ENCODE measurements at regions not wholly inside any gene's neighbourhood (a gene's known extent, or its start where the extent isn't known, plus 50 kb on each side); places are given as distances from the start of the nearest gene placed in this dataset.

- H3K36me3 ChIP-seq (ENCODE audit: insufficient read depth, low read length), result no peaks in the 10 kb centered on the region
- no peaks in the 10 kb centered on the region for H3K4me1 ChIP-seq (ENCODE audit: insufficient read depth, low read length)
- H3K27me3 ChIP-seq (ENCODE audit: control insufficient read depth in 1 of 2, insufficient read depth in 2 of 2, low read length in 2 of 2), result no peaks in the 10 kb centered on the region
- no peak overlapping the region for H3K9ac ChIP-seq (ENCODE audit: low read length)
- no peak overlapping the region for H3K4me3 ChIP-seq (ENCODE audit: low read depth in 1 of 2, low read length in 2 of 2)
- H3K9me3 ChIP-seq (ENCODE audit: low read length), result no peaks in the 10 kb centered on the region
- H3K27ac ChIP-seq (ENCODE audit: low read depth, low read length), result no peak overlapping the region
Measured at GRCh38 chr5:18828351-18828750, 1159.6 kb downstream of the CDH18 start.

DNA sequence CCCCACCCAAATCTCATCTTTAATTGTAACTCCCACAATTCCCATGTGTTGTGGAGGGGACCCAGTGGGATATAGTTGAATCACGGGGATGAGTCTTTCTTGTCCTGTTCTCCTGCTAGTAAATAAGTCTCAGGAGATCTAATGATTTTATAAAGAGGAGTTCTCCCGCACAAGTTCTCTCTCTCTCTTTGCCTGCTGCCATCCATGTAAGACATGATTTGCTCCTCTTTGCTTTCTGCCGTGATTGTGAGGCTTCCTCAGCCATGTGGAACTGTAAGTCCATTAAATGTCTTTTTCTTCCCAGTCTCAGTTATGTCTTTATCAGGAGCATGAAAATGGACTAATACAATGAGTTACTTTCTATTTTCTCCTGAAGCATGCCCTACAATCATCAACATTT lies 1158.5 kb downstream of the CDH18 start:
- H3K27me3 ChIP-seq (ENCODE audit: control insufficient read depth in 1 of 2, insufficient read depth in 2 of 2, low read length in 2 of 2), result no peaks in the 10 kb centered on the region
- H3K9me3 ChIP-seq (ENCODE audit: low read length), result no peaks in the 10 kb centered on the region
- H3K9ac ChIP-seq (ENCODE audit: low read length), result no peak overlapping the region
- H3K36me3 ChIP-seq (ENCODE audit: insufficient read depth, low read length), result no peaks in the 10 kb centered on the region
- H3K4me3 ChIP-seq (ENCODE audit: low read depth in 1 of 2, low read length in 2 of 2), result no peak overlapping the region
- no peaks in the 10 kb centered on the region for H3K4me1 ChIP-seq (ENCODE audit: insufficient read depth, low read length)
- no peak overlapping the region for H3K27ac ChIP-seq (ENCODE audit: low read depth, low read length)

DNA sequence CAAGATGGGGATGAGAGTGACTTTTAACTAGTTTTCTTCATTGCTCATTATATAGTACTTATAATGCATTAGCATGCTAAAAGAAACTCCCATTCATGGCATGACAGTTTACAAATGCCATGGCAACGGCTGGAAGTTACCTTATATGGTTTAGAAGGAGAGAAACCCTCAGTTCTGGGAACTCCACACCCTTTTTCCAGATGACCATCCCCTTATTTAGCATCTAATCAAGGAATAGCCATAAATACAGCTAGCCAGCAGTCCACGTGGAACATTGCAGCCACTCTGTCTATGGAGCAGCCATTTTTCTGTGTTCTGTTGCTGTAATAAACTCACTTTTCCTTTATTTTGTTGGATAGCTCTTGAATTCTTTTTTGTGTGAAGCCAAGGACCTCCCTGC lies 1137.8 kb downstream of the CDH18 start:
- H3K36me3 ChIP-seq (ENCODE audit: insufficient read depth, low read length), result no peaks in the 10 kb centered on the region
- no peak overlapping the region for H3K27ac ChIP-seq (ENCODE audit: low read depth, low read length)
- no peak overlapping the region for H3K9ac ChIP-seq (ENCODE audit: low read length)
- no peaks in the 10 kb centered on the region for H3K27me3 ChIP-seq (ENCODE audit: control insufficient read depth in 1 of 2, insufficient read depth in 2 of 2, low read length in 2 of 2)
- H3K4me1 ChIP-seq (ENCODE audit: insufficient read depth, low read length), result no peaks in the 10 kb centered on the region
- H3K9me3 ChIP-seq (ENCODE audit: low read length), result no peaks in the 10 kb centered on the region
- no peak overlapping the region for H3K4me3 ChIP-seq (ENCODE audit: low read depth in 1 of 2, low read length in 2 of 2)

DNA sequence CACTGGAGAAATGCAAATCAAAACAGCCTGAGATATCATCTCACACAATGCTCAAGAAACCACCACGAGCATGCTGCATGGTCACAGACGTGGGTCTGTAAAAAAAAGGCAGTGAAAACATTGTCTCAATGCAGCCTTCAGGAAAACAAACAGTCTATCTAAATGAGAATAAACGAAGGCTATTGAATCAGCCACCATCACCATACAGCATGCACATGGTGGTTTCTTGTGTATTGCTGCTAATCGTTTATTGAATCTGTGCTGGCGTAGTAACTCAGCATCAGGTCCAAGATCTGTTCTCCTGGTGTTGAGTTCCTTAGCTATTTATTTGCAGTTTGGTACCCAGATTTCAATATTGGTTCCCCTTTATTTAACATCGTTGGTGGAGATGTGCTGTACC lies 1115.0 kb downstream of the CDH18 start:
- Histone ChIP-seq H3K27ac (ENCODE audit: low read depth, low read length) (no peak overlapping the region), H3K27me3 (ENCODE audit: control insufficient read depth in 1 of 2, insufficient read depth in 2 of 2, low read length in 2 of 2) (no peaks in the 10 kb centered on the region), H3K4me3 (ENCODE audit: low read depth in 1 of 2, low read length in 2 of 2) (no peak overlapping the region), H3K4me1 (ENCODE audit: insufficient read depth, low read length) (no peaks in the 10 kb centered on the region), H3K9ac (ENCODE audit: low read length) (no peak overlapping the region), H3K9me3 (ENCODE audit: low read length) (no peaks in the 10 kb centered on the region), H3K36me3 (ENCODE audit: insufficient read depth, low read length) (no peaks in the 10 kb centered on the region)

DNA sequence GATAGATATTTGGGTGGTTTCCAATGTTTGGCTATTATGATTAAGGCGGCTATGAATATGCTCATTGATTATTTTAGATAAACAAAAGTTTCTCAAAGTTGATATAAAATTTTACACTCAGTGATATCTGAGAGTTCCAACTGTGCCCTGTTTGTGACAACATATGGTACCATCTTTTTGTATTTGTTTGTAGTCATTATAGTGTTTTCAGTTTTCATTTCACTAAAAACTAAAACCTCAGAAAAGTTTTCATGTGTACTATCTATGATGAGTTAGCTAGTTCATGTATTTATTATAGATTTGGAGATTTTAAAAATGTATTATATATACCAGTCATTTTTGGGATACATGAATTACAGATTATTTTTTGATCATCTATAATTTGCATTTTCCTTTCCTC lies 1111.4 kb downstream of the CDH18 start:
- no peak overlapping the region for H3K27ac ChIP-seq (ENCODE audit: low read depth, low read length)
- H3K27me3 ChIP-seq (ENCODE audit: control insufficient read depth in 1 of 2, insufficient read depth in 2 of 2, low read length in 2 of 2), result no peaks in the 10 kb centered on the region
- no peak overlapping the region for H3K4me3 ChIP-seq (ENCODE audit: low read depth in 1 of 2, low read length in 2 of 2)
- H3K9me3 ChIP-seq (ENCODE audit: low read length), result no peaks in the 10 kb centered on the region
- no peaks in the 10 kb centered on the region for H3K36me3 ChIP-seq (ENCODE audit: insufficient read depth, low read length)
- no peak overlapping the region for H3K9ac ChIP-seq (ENCODE audit: low read length)
- no peaks in the 10 kb centered on the region for H3K4me1 ChIP-seq (ENCODE audit: insufficient read depth, low read length)

GRCh38 chr5:18881615-18882014 lies 1106.4 kb downstream of the CDH18 start:
- Histone ChIP-seq H3K36me3 (ENCODE audit: insufficient read depth, low read length) (no peaks in the 10 kb centered on the region), H3K27me3 (ENCODE audit: control insufficient read depth in 1 of 2, insufficient read depth in 2 of 2, low read length in 2 of 2) (no peaks in the 10 kb centered on the region), H3K9me3 (ENCODE audit: low read length) (no peaks in the 10 kb centered on the region), H3K27ac (ENCODE audit: low read depth, low read length) (no peak overlapping the region), H3K9ac (ENCODE audit: low read length) (no peak overlapping the region), H3K4me3 (ENCODE audit: low read depth in 1 of 2, low read length in 2 of 2) (no peak overlapping the region), H3K4me1 (ENCODE audit: insufficient read depth, low read length) (no peaks in the 10 kb centered on the region)

DNA sequence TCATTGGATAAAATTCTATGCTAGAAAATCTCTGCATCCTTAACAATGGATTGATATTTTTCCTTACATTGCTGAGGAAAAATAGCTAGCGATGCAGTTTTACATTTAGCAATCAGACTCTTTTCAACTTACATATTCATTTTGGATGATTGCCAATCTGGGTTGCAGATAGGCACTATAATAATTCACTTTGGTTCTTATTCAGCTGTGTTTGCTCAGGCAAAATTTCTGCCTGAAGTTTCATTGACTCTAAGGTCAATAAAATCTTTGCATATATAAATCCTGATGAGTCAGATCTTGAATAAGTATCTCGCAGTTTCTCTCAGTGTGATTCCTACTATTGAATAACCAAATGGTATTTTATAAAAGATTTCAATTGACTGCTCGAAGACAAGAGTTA lies 1105.8 kb downstream of the CDH18 start:
- H3K4me3 ChIP-seq (ENCODE audit: low read depth in 1 of 2, low read length in 2 of 2), result no peak overlapping the region

GRCh38 chr5:18888821-18889220 lies 1099.2 kb downstream of the CDH18 start:
- Histone ChIP-seq H3K4me3 (ENCODE audit: low read depth in 1 of 2, low read length in 2 of 2) (no peak overlapping the region), H3K36me3 (ENCODE audit: insufficient read depth, low read length) (no peaks in the 10 kb centered on the region), H3K9me3 (ENCODE audit: low read length) (no peaks in the 10 kb centered on the region), H3K27me3 (ENCODE audit: control insufficient read depth in 1 of 2, insufficient read depth in 2 of 2, low read length in 2 of 2) (no peaks in the 10 kb centered on the region), H3K9ac (ENCODE audit: low read length) (no peak overlapping the region), H3K27ac (ENCODE audit: low read depth, low read length) (no peak overlapping the region), H3K4me1 (ENCODE audit: insufficient read depth, low read length) (no peaks in the 10 kb centered on the region)

More for the DNA sequence above, 1105.8 kb downstream of the CDH18 start:
- Histone ChIP-seq H3K36me3 (ENCODE audit: insufficient read depth, low read length) (no peaks in the 10 kb centered on the region), H3K9ac (ENCODE audit: low read length) (no peak overlapping the region), H3K27me3 (ENCODE audit: control insufficient read depth in 1 of 2, insufficient read depth in 2 of 2, low read length in 2 of 2) (no peaks in the 10 kb centered on the region), H3K9me3 (ENCODE audit: low read length) (no peaks in the 10 kb centered on the region), H3K27ac (ENCODE audit: low read depth, low read length) (no peak overlapping the region), H3K4me1 (ENCODE audit: insufficient read depth, low read length) (no peaks in the 10 kb centered on the region)

GRCh38 chr5:18900644-18901043 lies 1087.4 kb downstream of the CDH18 start:
- Histone ChIP-seq H3K4me3 (ENCODE audit: low read depth in 1 of 2, low read length in 2 of 2) (no peak overlapping the region), H3K27me3 (ENCODE audit: control insufficient read depth in 1 of 2, insufficient read depth in 2 of 2, low read length in 2 of 2) (no peaks in the 10 kb centered on the region), H3K36me3 (ENCODE audit: insufficient read depth, low read length) (no peaks in the 10 kb centered on the region), H3K4me1 (ENCODE audit: insufficient read depth, low read length) (no peaks in the 10 kb centered on the region), H3K9me3 (ENCODE audit: low read length) (no peaks in the 10 kb centered on the region), H3K27ac (ENCODE audit: low read depth, low read length) (no peak overlapping the region), H3K9ac (ENCODE audit: low read length) (no peak overlapping the region)

DNA sequence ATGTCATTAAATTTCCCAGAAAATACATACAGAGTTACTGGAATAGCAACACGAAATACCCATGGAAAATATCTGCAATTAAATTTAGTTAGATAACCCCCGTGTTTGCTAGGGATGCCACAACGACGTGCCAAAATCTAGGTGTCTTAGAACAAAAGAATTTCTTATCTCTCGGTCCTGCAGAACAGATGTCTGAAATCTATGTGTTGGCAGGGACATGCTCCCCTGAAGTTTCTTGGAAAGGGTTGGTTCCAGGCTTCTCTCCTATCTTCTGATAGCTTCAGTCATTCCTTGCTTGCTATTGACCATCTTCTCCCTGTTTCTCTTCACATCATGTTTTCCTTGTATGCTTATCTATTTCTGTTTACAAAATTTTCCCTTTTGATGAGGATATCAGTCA lies 1067.0 kb downstream of the CDH18 start:
- Histone ChIP-seq H3K27me3 (ENCODE audit: control insufficient read depth in 1 of 2, insufficient read depth in 2 of 2, low read length in 2 of 2) (no peaks in the 10 kb centered on the region), H3K4me1 (ENCODE audit: insufficient read depth, low read length) (no peaks in the 10 kb centered on the region), H3K9ac (ENCODE audit: low read length) (no peak overlapping the region), H3K9me3 (ENCODE audit: low read length) (no peaks in the 10 kb centered on the region), H3K4me3 (ENCODE audit: low read depth in 1 of 2, low read length in 2 of 2) (no peak overlapping the region), H3K27ac (ENCODE audit: low read depth, low read length) (no peak overlapping the region), H3K36me3 (ENCODE audit: insufficient read depth, low read length) (no peaks in the 10 kb centered on the region)

- H3K27ac ChIP-seq (ENCODE audit: low read depth, low read length), result no peak overlapping the region
- no peak overlapping the region for H3K4me3 ChIP-seq (ENCODE audit: low read depth in 1 of 2, low read length in 2 of 2)
- H3K27me3 ChIP-seq (ENCODE audit: control insufficient read depth in 1 of 2, insufficient read depth in 2 of 2, low read length in 2 of 2), result no peaks in the 10 kb centered on the region
- H3K9me3 ChIP-seq (ENCODE audit: low read length), result no peaks in the 10 kb centered on the region
- no peaks in the 10 kb centered on the region for H3K36me3 ChIP-seq (ENCODE audit: insufficient read depth, low read length)
- H3K9ac ChIP-seq (ENCODE audit: low read length), result no peak overlapping the region
- no peaks in the 10 kb centered on the region for H3K4me1 ChIP-seq (ENCODE audit: insufficient read depth, low read length)
Measured at GRCh38 chr5:18932081-18932480, 1055.9 kb downstream of the CDH18 start.

DNA sequence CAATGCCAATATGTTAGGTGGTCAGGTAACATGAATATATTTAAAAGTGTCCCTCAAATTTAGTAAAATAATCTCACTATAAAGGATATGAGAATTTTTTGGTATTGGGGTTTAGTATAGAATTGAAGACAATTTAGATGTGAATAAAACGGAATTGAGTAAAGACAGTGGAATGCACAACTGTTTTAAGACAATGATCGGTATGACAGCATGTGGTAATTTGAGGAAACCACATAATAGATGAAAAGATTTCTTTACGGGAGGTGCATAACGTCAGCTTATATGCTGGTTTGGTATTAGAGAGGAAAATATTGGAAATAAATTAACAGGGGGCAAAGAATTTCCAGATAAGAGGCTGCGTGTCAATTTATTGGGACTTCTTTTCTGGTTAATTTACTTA lies 1043.2 kb downstream of the CDH18 start:
- no peaks in the 10 kb centered on the region for H3K36me3 ChIP-seq (ENCODE audit: insufficient read depth, low read length)
- H3K9ac ChIP-seq (ENCODE audit: low read length), result no peak overlapping the region
- no peak overlapping the region for H3K27ac ChIP-seq (ENCODE audit: low read depth, low read length)
- no peaks in the 10 kb centered on the region for H3K27me3 ChIP-seq (ENCODE audit: control insufficient read depth in 1 of 2, insufficient read depth in 2 of 2, low read length in 2 of 2)
- no peak overlapping the region for H3K4me3 ChIP-seq (ENCODE audit: low read depth in 1 of 2, low read length in 2 of 2)
- no peaks in the 10 kb centered on the region for H3K4me1 ChIP-seq (ENCODE audit: insufficient read depth, low read length)
- no peaks in the 10 kb centered on the region for H3K9me3 ChIP-seq (ENCODE audit: low read length)

Measured in muscle layer of colon (tissue), 2 donors.